HEK293 (cell line): ENCODE measurements at regions not wholly inside any gene's neighbourhood (a gene's known extent, or its start where the extent isn't known, plus 50 kb on each side); places are given as distances from the start of the nearest gene placed in this dataset.

ENCODE experiments used
- CTCF ChIP-seq: fragments of 450-650 bp; formaldehyde crosslinking; IDR thresholded peaks from 2 replicates; pipeline ENCODE4 v1.5.1; 2016; ENCODE audit warnings: missing biosample characterization, missing genetic modification characterization
- ELK4 ChIP-seq: IDR thresholded peaks from 2 replicates; pipeline ENCODE4 v1.6.1; 2011; ENCODE audit warnings: mild to moderate bottlenecking, low read depth, low read length, borderline replicate concordance
- GLI2 ChIP-seq: fragments of 450-650 bp; formaldehyde crosslinking; IDR thresholded peaks from 2 replicates; pipeline ENCODE4; 2017; ENCODE audit warnings: missing biosample characterization, missing genetic modification characterization, low read depth, borderline replicate concordance
- ZBTB49 ChIP-seq: fragments of 450-650 bp; formaldehyde crosslinking; IDR thresholded peaks from 2 replicates; pipeline ENCODE4 v1.5.1; 2016; ENCODE audit warnings: missing biosample characterization, missing genetic modification characterization, low read depth
- ZNF24 ChIP-seq: fragments of 450-650 bp; formaldehyde crosslinking; IDR thresholded peaks from 2 replicates; pipeline ENCODE4 v1.5.1; 2016; ENCODE audit warnings: missing biosample characterization, missing genetic modification characterization
- ZNF274 ChIP-seq, 2 experiments: fragments of 200-500 bp in 1 of 2; fragments of 450-650 bp in 1 of 2; sonication (Bioruptor generic) in 1 of 2; formaldehyde crosslinking in 1 of 2; IDR thresholded peaks; 2 replicates each; pipeline versions ENCODE4 v1.5.1 to v1.6.1; 2014 to 2016; ENCODE audit warnings: borderline replicate concordance in 1 of 2, inconsistent platforms in 1 of 2, low read length in 1 of 2, missing biosample characterization in 1 of 2, missing genetic modification characterization in 1 of 2
- ZNF37A ChIP-seq: fragments of 450-650 bp; IDR thresholded peaks from 2 replicates; pipeline ENCODE4 v1.5.1; 2018; ENCODE audit warnings: missing biosample characterization, missing genetic modification characterization
- ZNF423 ChIP-seq: fragments of 450-650 bp; formaldehyde crosslinking; IDR thresholded peaks from 2 replicates; pipeline ENCODE4 v1.5.1; 2016; ENCODE audit warnings: missing biosample characterization, missing genetic modification characterization
- ZNF645 ChIP-seq: fragments of 450-650 bp; formaldehyde crosslinking; IDR thresholded peaks from 2 replicates; pipeline ENCODE4; 2016; ENCODE audit warnings: missing biosample characterization, missing genetic modification characterization
- ZNF768 ChIP-seq: fragments of 450-650 bp; formaldehyde crosslinking; IDR thresholded peaks from 2 replicates; pipeline ENCODE4 v1.5.1; 2018; ENCODE audit warnings: missing biosample characterization, mild to moderate bottlenecking, missing genetic modification characterization
- ZNF776 ChIP-seq: fragments of 450-650 bp; formaldehyde crosslinking; IDR thresholded peaks from 2 replicates; pipeline ENCODE4 v1.5.0; 2017; ENCODE audit warnings: missing biosample characterization, missing genetic modification characterization, borderline replicate concordance

- TF ChIP-seq ZNF24 (tag by site-specific recombination), result no peak
- TF ChIP-seq ZNF423 (tag by site-specific recombination), result no peak
- no peak for TF ChIP-seq ZNF776 (tag by site-specific recombination)
- TF ChIP-seq ZNF645 (tag by site-specific recombination), result no peak
- TF ChIP-seq ELK4, result no peak
- no peak for TF ChIP-seq ZNF37A (tag by site-specific recombination)
- TF ChIP-seq GLI2, result no peak
- TF ChIP-seq CTCF, result no peak
- no peak for TF ChIP-seq ZNF768 (tag by site-specific recombination)
- no peak for TF ChIP-seq ZNF274 (IDR thresholded peaks at IDR 0.05; ENCODE audit: low read length)
- TF ChIP-seq ZNF274 (tag by site-specific recombination; IDR thresholded peaks at IDR 0.05; ENCODE audit: borderline replicate concordance), result no peak
- TF ChIP-seq ZBTB49 (tag by site-specific recombination), result no peak
Measured at GRCh38 chr16:59328961-59329360, 594.8 kb upstream of the GOT2 start.
